HTR-8/SVneo (cell line): ENCODE measurements at regions not wholly inside any gene's neighbourhood (a gene's known extent, or its start where the extent isn't known, plus 50 kb on each side); places are given as distances from the start of the nearest gene placed in this dataset.
"Not testable (repeated sequence)": the region's sequence is repeated elsewhere in the genome, so short reads cannot be mapped to it uniquely, and the experiment has no call there.

Source experiments
- DNase-seq: peaks from one replicate; pipeline ENCODE4 v3.0.0; 2011; ENCODE audit warnings: low spot score, mixed read lengths; ENCODE audit not compliant: insufficient read length
- FAIRE-seq: peaks from 2 replicates; lab custom pipeline; 2011; peaks lifted over from hg19 to GRCh38; lab: Jason Lieb, UNC

GRCh38 chr2:192971981-192972380 is 777.2 kb upstream of the TMEFF2 start:
- DNase-seq: no peak
- FAIRE-seq: peak; percentile 23

GRCh38 chr2:192969055-192969454 is 774.3 kb upstream of the TMEFF2 start:
- no peak for FAIRE-seq
- DNase-seq: no peak

GRCh38 chr2:192960945-192961344 is 766.2 kb upstream of the TMEFF2 start:
- FAIRE-seq (no peak), DNase-seq (no peak)

- DNase-seq, FAIRE-seq: not testable (repeated sequence)
Observed at GRCh38 chr2:192958615-192959014, 763.9 kb upstream of the TMEFF2 start.

- FAIRE-seq (no peak), DNase-seq (no peak)
Observed at GRCh38 chr2:192957425-192957824, 762.7 kb upstream of the TMEFF2 start.

GRCh38 chr2:192953116-192953515 is 758.4 kb upstream of the TMEFF2 start:
- no peak for DNase-seq
- FAIRE-seq: no peak

- FAIRE-seq: no peak
- no peak for DNase-seq
Observed at GRCh38 chr2:192952245-192952644, 757.5 kb upstream of the TMEFF2 start.

GRCh38 chr2:192948316-192948715 is 753.6 kb upstream of the TMEFF2 start:
- no peak for FAIRE-seq

GRCh38 chr2:192947352-192947751 is 752.6 kb upstream of the TMEFF2 start:
- DNase-seq (no peak), FAIRE-seq (no peak)

More at GRCh38 chr2:192948316-192948715, 753.6 kb upstream of the TMEFF2 start:
- no peak for DNase-seq

- FAIRE-seq: no peak
- no peak for DNase-seq
Observed at GRCh38 chr2:192940767-192941166, 746.0 kb upstream of the TMEFF2 start.

- FAIRE-seq: no peak
- no peak for DNase-seq
Observed at GRCh38 chr2:192932376-192932775, 737.6 kb upstream of the TMEFF2 start.

- DNase-seq, FAIRE-seq: not testable (repeated sequence)
Observed at GRCh38 chr2:192921631-192922030, 726.9 kb upstream of the TMEFF2 start.

GRCh38 chr2:192901446-192901845 is 706.7 kb upstream of the TMEFF2 start:
- DNase-seq: no peak
- FAIRE-seq: no peak

GRCh38 chr2:192899466-192899865 is 704.7 kb upstream of the TMEFF2 start:
- no peak for DNase-seq
- peak; percentile 62 for FAIRE-seq

GRCh38 chr2:192893976-192894375 is 699.2 kb upstream of the TMEFF2 start:
- DNase-seq, FAIRE-seq: not testable (repeated sequence)

- FAIRE-seq: no peak
- no peak for DNase-seq
Observed at GRCh38 chr2:192888109-192888508, 693.4 kb upstream of the TMEFF2 start.

GRCh38 chr2:192887337-192887736 is 692.6 kb upstream of the TMEFF2 start:
- no peak for FAIRE-seq
- DNase-seq: no peak

GRCh38 chr2:192886636-192887035 is 691.9 kb upstream of the TMEFF2 start:
- no peak for DNase-seq
- FAIRE-seq: no peak

GRCh38 chr2:192885569-192886160 is 690.9 kb upstream of the TMEFF2 start:
- FAIRE-seq (no peak), DNase-seq (no peak)

GRCh38 chr2:192877159-192877558 is 682.4 kb upstream of the TMEFF2 start:
- DNase-seq (no peak), FAIRE-seq (no peak)

GRCh38 chr2:192876698-192877097 is 682.0 kb upstream of the TMEFF2 start:
- FAIRE-seq (no peak), DNase-seq (no peak)

- FAIRE-seq (no peak), DNase-seq (no peak)
Observed at GRCh38 chr2:192854706-192855105, 660.0 kb upstream of the TMEFF2 start.
